ENCODE measurements at regions not wholly inside any gene's neighbourhood (a gene's known extent, or its start where the extent isn't known, plus 50 kb on each side); places are given as distances from the start of the nearest gene placed in this dataset.

DNA sequence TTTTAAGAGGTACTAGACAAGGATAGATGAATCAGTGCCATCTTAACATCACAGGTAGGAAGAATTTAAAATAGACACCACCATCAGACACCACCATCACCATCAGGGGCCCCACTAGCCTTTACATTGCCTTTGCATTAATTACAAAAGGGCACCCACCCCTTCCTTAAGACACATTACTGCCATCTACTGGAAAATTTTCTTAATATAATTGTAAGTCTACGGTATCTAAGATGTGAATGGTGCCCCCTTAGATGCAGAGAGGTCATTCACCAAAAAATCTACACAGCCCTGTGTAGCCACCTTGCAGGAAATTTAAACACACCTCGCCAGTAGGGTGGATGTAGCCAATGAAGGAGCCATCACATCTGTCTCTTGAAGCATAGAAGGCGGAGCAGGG, 184.1 kb downstream of the MID1IP1 start:
- Histone ChIP-seq H3F3A (ENCODE audit: insufficient read depth) (no peaks in the 10 kb centered on the region), H3K36me3 (ENCODE audit: low read length) (no peaks in the 10 kb centered on the region), H4K20me1 (ENCODE audit: low read depth, low read length) (no peaks in the 10 kb centered on the region), H3K79me2 (ENCODE audit: insufficient read depth, low read length) (no peaks in the 10 kb centered on the region), H3K27me3 (ENCODE audit: low read length) (no peaks in the 10 kb centered on the region), H3K9ac (ENCODE audit: low read length) (no peak overlapping the region), H3K9me2 (replicated peaks; ENCODE audit: insufficient read depth, low read length) (no peaks in the 10 kb centered on the region), H2AFZ (ENCODE audit: low read depth, low read length, severe bottlenecking) (no peak overlapping the region), H3K4me3 (ENCODE audit: insufficient read depth, low read length, poor library complexity, severe bottlenecking) (no peak overlapping the region), H3K9me3 (ENCODE audit: insufficient read depth, low read length) (no peaks in the 10 kb centered on the region), H3K4me2 (ENCODE audit: low read depth, low read length, poor library complexity, severe bottlenecking) (no peak overlapping the region), H3K27ac (ENCODE audit: low read depth, low read length) (no peak overlapping the region)
- no peak for TF ChIP-seq EZH2phosphoT487 (conservative IDR thresholded peaks at IDR 0.05; ENCODE audit: low read length)
- TF ChIP-seq, protein P1, sequence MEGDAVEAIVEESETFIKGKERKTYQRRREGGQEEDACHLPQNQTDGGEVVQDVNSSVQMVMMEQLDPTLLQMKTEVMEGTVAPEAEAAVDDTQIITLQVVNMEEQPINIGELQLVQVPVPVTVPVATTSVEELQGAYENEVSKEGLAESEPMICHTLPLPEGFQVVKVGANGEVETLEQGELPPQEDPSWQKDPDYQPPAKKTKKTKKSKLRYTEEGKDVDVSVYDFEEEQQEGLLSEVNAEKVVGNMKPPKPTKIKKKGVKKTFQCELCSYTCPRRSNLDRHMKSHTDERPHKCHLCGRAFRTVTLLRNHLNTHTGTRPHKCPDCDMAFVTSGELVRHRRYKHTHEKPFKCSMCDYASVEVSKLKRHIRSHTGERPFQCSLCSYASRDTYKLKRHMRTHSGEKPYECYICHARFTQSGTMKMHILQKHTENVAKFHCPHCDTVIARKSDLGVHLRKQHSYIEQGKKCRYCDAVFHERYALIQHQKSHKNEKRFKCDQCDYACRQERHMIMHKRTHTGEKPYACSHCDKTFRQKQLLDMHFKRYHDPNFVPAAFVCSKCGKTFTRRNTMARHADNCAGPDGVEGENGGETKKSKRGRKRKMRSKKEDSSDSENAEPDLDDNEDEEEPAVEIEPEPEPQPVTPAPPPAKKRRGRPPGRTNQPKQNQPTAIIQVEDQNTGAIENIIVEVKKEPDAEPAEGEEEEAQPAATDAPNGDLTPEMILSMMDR (IDR thresholded peaks at IDR 0.05; ENCODE audit: insufficient read depth, low read length, poor library complexity, severe bottlenecking): no peak

DNA sequence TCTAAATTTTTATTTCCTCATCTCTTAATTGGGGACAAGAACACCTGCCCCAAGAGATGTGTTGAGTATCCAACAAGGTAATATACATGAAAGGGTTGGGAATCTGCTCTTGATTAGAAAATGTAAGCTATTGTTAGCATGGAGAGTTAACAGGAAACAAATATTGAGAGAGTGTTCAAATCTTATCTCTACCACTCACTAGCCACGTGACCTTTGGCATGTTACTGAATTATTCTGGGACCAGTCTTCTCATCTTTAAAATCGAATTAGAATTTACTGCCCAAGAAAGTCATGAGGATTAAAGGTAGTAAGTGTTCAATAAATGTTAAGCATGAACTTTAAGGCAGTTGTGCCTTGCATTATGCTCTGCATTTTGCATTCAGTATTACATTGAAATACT, 184.7 kb downstream of the MID1IP1 start:
- Histone ChIP-seq H3K9ac (ENCODE audit: low read length) (no peak overlapping the region), H3K27ac (ENCODE audit: low read depth, low read length) (no peak overlapping the region), H3K79me2 (ENCODE audit: insufficient read depth, low read length) (no peaks in the 10 kb centered on the region), H3K9me3 (ENCODE audit: insufficient read depth, low read length) (no peaks in the 10 kb centered on the region), H2AFZ (ENCODE audit: low read depth, low read length, severe bottlenecking) (no peak overlapping the region), H3F3A (ENCODE audit: insufficient read depth) (no peaks in the 10 kb centered on the region), H3K4me2 (ENCODE audit: low read depth, low read length, poor library complexity, severe bottlenecking) (no peak overlapping the region), H3K27me3 (ENCODE audit: low read length) (no peaks in the 10 kb centered on the region), H4K20me1 (ENCODE audit: low read depth, low read length) (no peaks in the 10 kb centered on the region), H3K9me2 (replicated peaks; ENCODE audit: insufficient read depth, low read length) (no peaks in the 10 kb centered on the region), H3K36me3 (ENCODE audit: low read length) (no peaks in the 10 kb centered on the region), H3K4me3 (ENCODE audit: insufficient read depth, low read length, poor library complexity, severe bottlenecking) (no peak overlapping the region)
- TF ChIP-seq, protein P1 (IDR thresholded peaks at IDR 0.05; ENCODE audit: insufficient read depth, low read length, poor library complexity, severe bottlenecking): no peak
- TF ChIP-seq EZH2phosphoT487 (conservative IDR thresholded peaks at IDR 0.05; ENCODE audit: low read length): no peak

DNA sequence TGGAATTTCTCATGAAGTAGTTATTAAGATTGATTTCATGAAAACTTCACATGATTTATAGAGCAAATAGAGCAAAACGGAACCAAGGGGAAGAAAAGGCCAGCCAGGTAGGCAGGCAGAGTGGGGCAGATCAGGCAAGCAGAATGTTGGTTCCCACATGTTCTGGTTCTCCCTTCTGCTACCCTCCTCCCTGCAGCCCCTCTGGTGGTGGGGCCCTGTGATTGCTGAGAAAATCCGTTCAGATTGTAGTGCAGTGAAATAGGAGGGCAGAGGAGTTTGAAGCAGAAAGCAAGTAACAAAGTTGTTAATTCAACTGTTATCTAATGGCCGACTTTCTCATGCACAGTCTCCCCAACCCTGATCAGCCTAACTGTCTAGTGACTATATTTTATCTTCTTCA, 185.3 kb downstream of the MID1IP1 start:
- H3K9ac ChIP-seq (ENCODE audit: low read length): no peak overlapping the region
- TF ChIP-seq, protein P1 (IDR thresholded peaks at IDR 0.05; ENCODE audit: insufficient read depth, low read length, poor library complexity, severe bottlenecking): no peak
- TF ChIP-seq EZH2phosphoT487 (conservative IDR thresholded peaks at IDR 0.05; ENCODE audit: low read length): no peak
- no peaks in the 10 kb centered on the region for H3K27me3 ChIP-seq (ENCODE audit: low read length)

More for the DNA sequence above, 185.3 kb downstream of the MID1IP1 start:
- Histone ChIP-seq H3K4me3 (ENCODE audit: insufficient read depth, low read length, poor library complexity, severe bottlenecking) (no peak overlapping the region), H3K27ac (ENCODE audit: low read depth, low read length) (no peak overlapping the region), H4K20me1 (ENCODE audit: low read depth, low read length) (no peaks in the 10 kb centered on the region), H3F3A (ENCODE audit: insufficient read depth) (no peaks in the 10 kb centered on the region), H3K4me2 (ENCODE audit: low read depth, low read length, poor library complexity, severe bottlenecking) (no peak overlapping the region), H3K9me2 (replicated peaks; ENCODE audit: insufficient read depth, low read length) (no peaks in the 10 kb centered on the region), H3K9me3 (ENCODE audit: insufficient read depth, low read length) (no peaks in the 10 kb centered on the region), H2AFZ (ENCODE audit: low read depth, low read length, severe bottlenecking) (no peak overlapping the region), H3K79me2 (ENCODE audit: insufficient read depth, low read length) (no peaks in the 10 kb centered on the region), H3K36me3 (ENCODE audit: low read length) (no peaks in the 10 kb centered on the region)
